GM21619 (cell line): ENCODE measurements at regions not wholly inside any gene's neighbourhood (a gene's known extent, or its start where the extent isn't known, plus 50 kb on each side); places are given as distances from the start of the nearest gene placed in this dataset.

ENCODE experiments used
- ATAC-seq: cut with Tn5 transposase; IDR thresholded peaks from one replicate; pipeline ENCODE4 v1.9.1; 2021; ENCODE audit not compliant: unreplicated experiment

- no peak for ATAC-seq
These were observed 653.8 kb upstream of the RIOK2 start for GRCh38 chr5:97836816-97837215.

GRCh38 chr5:97838214-97838613 lies 655.2 kb upstream of the RIOK2 start:
- peak; percentile 96 for ATAC-seq

GRCh38 chr5:97839341-97840086 lies 656.5 kb upstream of the RIOK2 start:
- ATAC-seq = no peak

DNA sequence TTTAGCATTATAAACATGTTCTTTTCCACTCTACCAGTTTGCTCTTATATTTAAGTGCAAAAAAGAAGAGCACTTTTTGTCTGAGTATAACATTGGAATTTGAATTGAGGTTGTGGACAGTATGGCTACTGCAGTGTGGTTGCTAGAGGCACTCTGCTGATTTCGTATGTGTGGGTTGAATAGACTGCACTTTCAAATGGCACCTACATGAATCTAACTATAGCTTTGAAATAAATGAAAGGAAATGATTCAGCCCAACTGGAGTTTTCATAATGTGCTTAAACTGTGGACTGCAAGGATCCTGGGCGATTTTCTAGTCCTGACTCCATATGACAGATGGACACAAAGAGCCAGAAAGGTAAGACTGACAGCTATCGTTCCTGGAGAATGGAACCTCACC lies 657.6 kb upstream of the RIOK2 start:
- no peak for ATAC-seq

DNA sequence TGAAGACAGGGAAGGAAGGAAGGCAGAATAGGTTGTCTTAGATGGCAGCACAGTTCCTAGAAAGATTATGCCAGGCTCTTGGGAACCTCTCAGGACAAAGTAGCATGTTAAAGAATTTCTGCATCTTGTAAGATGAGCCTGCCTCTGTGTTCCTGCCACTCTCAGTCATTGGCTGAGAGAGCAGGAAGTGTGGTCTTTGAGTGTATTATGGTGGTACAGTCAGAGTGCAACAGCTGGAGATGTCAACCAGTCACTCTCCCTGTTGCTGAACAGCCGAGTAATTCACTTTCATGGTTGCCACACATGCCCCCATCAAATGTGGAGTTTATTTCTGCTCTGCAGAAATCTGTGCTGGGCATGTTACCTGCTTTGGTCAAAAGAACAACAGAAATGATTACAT lies 659.6 kb upstream of the RIOK2 start:
- ATAC-seq = no peak

- no peak for ATAC-seq
These were observed 661.8 kb upstream of the RIOK2 start for GRCh38 chr5:97844797-97845196.

DNA sequence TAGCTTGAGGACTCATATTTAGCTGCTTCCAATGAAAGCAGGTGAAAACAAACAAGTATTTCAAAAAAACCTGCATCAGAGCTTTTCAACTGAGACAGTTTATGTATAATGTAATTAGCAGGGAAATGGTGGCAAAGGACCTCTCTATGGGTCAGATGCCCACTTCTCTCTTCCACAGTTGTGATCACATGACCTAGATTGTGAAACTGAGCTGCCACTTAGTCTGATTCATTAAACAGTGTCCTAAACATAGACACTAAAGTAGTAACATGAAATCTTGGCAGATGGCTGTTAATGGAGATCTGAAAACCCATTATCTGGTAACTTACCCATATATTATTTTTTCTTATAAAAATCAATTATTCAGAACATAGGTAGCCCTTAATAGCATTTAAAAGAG lies 663.6 kb upstream of the RIOK2 start:
- ATAC-seq = no peak

DNA sequence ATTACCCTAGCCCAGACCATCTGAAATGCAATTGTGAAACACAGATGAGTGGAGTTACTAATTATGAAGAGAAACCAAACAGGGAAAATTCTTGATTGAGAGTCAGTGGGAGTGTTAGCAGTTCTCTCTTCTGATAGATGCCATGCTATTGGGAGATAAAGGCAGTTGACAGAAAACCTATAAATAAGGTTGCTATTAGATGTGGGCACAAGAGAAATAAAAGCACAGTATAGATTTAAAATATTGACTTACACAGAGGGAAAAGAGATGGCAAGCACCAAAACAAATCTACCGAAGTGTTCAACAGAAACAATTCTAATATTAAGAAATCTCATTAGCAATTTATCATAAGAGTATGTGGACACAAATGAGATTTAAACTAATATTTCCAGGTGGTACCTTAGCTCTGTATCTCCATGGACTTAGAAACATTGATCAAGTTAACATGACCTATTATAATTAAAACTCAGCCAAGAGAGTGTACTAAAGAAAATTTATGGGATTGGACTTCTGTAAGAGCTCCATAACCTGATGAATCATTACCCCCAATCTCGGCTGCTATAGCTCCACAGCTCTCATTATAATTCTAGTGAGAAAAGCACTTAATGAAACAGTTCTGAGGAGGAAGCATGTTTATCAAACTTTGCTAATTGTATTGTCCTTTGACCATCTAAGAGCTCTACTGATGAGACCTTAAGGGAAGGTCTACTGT lies 665.0 kb upstream of the RIOK2 start:
- ATAC-seq = no peak

DNA sequence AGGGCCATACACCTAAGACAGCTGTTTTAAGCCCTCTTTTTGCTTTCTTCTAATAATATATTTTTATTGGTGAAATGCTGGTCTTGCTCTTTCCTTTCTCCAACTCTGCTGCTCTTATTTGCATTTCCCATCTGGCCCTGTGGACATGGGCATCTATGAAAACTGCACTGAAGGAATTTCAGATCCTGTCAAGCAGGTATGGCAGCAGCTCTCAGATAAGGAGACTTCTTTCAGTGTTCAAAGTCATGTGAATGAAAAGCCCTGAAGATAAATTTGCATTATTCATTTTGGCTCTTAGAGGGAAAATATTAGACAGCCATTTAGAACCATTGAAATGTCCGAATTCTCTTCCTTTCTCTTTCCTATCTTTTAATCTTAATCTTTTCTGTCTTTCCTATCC lies 668.0 kb upstream of the RIOK2 start:
- no peak for ATAC-seq

DNA sequence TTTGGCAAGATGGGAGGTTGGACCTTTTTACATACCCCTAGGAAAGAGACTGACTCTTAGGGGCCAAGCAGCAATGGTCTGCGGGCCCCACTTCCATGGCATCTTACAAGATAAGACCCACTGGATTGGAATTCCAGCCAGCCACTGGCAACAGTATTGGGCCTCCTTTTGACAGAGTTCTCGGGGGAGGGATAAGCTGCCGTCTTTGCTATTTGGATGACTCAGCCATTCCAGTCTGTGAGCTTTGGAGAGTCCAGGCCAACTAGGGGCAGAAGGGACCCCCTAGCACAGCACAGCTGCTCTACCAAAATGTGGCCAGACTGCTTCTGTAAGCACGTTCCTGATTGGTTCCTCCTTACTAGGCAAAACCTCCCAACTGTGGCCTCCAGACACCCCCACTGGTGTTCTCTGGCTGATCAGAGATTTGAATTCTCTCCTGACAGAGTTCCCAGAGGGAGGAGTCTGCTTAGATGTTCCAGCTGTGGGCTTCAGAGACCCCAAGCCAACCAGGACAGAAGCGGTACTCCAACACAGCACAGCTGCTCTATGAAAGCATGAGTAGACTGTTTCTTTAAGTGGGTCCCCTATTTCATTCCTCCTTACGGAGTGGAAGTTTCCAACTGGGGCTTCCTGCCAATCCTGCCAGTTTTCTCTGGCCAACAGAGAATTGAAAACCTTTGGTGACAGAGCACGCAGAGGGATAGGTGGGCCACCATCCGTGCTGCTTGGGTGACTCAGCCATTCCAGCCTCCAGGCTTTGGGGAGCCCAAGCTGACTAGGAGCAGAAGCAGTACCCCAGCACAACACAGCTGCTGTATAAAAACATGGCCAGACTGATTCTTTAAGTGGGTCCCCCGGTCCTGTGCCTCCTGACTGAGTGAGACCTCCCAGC lies 672.1 kb upstream of the RIOK2 start:
- ATAC-seq = no peak

DNA sequence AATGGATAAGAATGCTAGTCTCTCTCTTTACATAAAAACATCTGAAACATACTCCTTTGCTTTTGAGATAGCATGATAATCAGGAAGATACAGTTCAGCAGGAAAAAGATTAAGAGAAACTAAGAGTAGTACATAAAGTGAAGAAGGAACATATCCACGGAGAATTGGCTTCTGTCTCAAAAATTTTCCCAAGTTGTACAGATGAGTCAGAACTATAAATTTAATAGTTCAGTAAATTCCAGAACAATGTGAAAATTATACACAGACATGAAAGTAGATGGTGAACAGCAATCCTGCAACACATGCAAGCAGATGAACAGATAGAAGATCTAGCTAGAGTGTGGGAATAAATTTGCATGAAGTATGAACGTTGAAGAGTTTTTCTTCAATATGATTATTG lies 691.4 kb upstream of the RIOK2 start:
- ATAC-seq = no peak

DNA sequence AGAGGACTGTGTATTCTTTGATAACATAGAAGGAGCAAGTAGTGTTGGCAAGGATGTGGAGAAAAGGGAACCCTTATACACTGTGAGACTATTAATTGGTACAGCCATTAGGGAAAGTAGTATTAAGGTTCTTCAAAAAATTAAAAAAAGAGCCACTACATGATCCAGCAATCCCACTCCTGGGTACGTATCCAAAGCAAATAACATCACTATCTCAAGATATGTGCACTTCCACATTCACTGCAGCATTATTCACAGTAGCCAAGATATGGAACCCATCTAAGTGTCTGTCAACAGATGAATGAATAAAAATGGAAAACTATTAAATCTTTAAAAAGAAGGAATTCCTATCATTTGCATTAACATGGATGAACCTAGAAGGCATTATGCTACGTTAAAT lies 693.2 kb upstream of the RIOK2 start:
- no peak for ATAC-seq

- no peak for ATAC-seq
These were observed 694.5 kb upstream of the RIOK2 start for GRCh38 chr5:97877588-97877987.

- ATAC-seq = peak; percentile 95
These were observed 705.4 kb upstream of the RIOK2 start for GRCh38 chr5:97888439-97888838.

GRCh38 chr5:97891971-97892370 lies 708.9 kb upstream of the RIOK2 start:
- no peak for ATAC-seq

DNA sequence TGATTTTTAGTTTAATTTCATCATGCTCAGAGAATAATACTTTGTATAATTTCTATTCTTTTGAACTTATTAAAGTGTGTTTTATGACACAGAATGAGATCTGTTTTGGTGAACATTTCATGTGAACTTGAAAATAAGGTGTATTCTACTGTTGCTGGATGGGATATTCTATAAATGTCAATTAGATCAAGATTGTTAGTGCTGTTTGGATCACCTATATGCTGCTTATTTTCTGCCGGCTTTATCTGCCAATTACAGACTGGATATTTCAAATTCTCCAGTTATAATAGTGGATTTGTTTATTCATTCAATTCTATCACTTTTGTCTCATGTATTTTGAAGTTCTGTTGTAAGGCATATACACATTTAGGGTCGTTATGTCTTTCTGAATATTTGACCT lies 720.7 kb upstream of the RIOK2 start:
- ATAC-seq = no peak

- no peak for ATAC-seq
These were observed 723.1 kb upstream of the RIOK2 start for GRCh38 chr5:97906135-97906534.

GRCh38 chr5:97907646-97908400 lies 724.8 kb upstream of the RIOK2 start:
- ATAC-seq = no peak

DNA sequence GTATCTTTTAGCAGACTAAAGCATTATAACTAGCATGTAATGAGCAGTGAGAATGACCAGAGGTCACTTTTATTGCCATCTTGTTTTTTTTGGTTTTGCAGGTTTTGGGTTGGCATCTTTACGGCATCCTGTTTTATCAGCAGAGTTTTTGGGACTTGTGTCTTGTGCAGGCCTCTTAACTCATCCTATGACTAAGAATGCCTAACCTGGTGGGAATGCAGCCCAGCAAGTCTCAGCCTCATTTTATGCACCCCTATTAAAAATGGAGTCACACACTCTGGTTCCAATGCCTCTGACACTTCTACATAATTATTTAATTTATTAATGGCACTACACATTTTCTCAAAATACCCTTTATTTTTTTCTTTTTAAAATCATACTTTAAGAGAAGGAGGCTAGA lies 726.5 kb upstream of the RIOK2 start:
- ATAC-seq = no peak

DNA sequence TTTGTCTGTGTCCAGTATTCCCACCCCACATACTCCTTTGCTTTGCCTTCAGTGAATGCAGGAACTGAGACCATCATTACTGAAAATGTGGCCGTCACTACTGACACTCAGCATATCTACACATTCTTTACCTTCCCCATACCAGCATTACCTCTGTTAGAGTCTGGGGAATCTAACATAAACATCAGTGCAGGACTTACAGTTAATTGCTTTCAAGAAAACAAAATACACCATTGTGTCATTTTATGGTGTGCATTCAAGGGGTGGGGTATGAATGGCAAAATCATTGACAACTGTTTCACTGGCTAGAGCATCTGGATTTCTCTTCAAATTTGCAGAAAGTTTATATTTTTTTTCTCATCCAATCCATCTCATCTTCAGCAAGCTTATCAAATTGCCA lies 731.4 kb upstream of the RIOK2 start:
- ATAC-seq = no peak

- no peak for ATAC-seq
These were observed 732.1 kb upstream of the RIOK2 start for GRCh38 chr5:97915106-97915505.
